ENCODE measurements at regions not wholly inside any gene's neighbourhood (a gene's known extent, or its start where the extent isn't known, plus 50 kb on each side); places are given as distances from the start of the nearest gene placed in this dataset.

GRCh38 chr2:117745537-117745936 is 69.0 kb upstream of the DDX18 start:
- no peak for TF ChIP-seq FOXP2 (optimal IDR thresholded peaks at IDR 0.05; ENCODE audit: borderline replicate concordance, extremely low read depth, extremely low read length, insufficient read depth)

- no peak for TF ChIP-seq SIN3A (IDR thresholded peaks at IDR 0.05; ENCODE audit: borderline replicate concordance, insufficient read depth, low read length)
- no peak for TF ChIP-seq FOXP2 (optimal IDR thresholded peaks at IDR 0.05; ENCODE audit: borderline replicate concordance, extremely low read depth, extremely low read length, insufficient read depth)
- TF ChIP-seq POLR2AphosphoS5 (IDR thresholded peaks at IDR 0.05; ENCODE audit: low read depth, low read length), result no peak
- TF ChIP-seq REST (IDR thresholded peaks at IDR 0.05; ENCODE audit: insufficient read depth in 1 of 2, low read depth in 2 of 2, low read length in 2 of 2), result no peak
- TF ChIP-seq TAF1 (IDR thresholded peaks at IDR 0.05; ENCODE audit: borderline replicate concordance, insufficient read depth, low read length), result no peak
These were observed 58.7 kb upstream of the DDX18 start for GRCh38 chr2:117755768-117756167.

- TF ChIP-seq SIN3A (IDR thresholded peaks at IDR 0.05; ENCODE audit: borderline replicate concordance, insufficient read depth, low read length) (no peak), TAF1 (IDR thresholded peaks at IDR 0.05; ENCODE audit: borderline replicate concordance, insufficient read depth, low read length) (no peak), POLR2AphosphoS5 (IDR thresholded peaks at IDR 0.05; ENCODE audit: low read depth, low read length) (no peak), REST (IDR thresholded peaks at IDR 0.05; ENCODE audit: insufficient read depth in 1 of 2, low read depth in 2 of 2, low read length in 2 of 2) (no peak), FOXP2 (optimal IDR thresholded peaks at IDR 0.05; ENCODE audit: borderline replicate concordance, extremely low read depth, extremely low read length, insufficient read depth) (no peak)
These were observed 53.6 kb upstream of the DDX18 start for GRCh38 chr2:117760916-117761315.

GRCh38 chr2:117762454-117762853 is 52.0 kb upstream of the DDX18 start:
- TF ChIP-seq TAF1 (IDR thresholded peaks at IDR 0.05; ENCODE audit: borderline replicate concordance, insufficient read depth, low read length) (no peak), SIN3A (IDR thresholded peaks at IDR 0.05; ENCODE audit: borderline replicate concordance, insufficient read depth, low read length) (no peak), FOXP2 (optimal IDR thresholded peaks at IDR 0.05; ENCODE audit: borderline replicate concordance, extremely low read depth, extremely low read length, insufficient read depth) (no peak), REST (IDR thresholded peaks at IDR 0.05; ENCODE audit: insufficient read depth in 1 of 2, low read depth in 2 of 2, low read length in 2 of 2) (no peak), POLR2AphosphoS5 (IDR thresholded peaks at IDR 0.05; ENCODE audit: low read depth, low read length) (no peak)

GRCh38 chr2:117763804-117764203 is 50.7 kb upstream of the DDX18 start:
- TF ChIP-seq FOXP2 (optimal IDR thresholded peaks at IDR 0.05; ENCODE audit: borderline replicate concordance, extremely low read depth, extremely low read length, insufficient read depth), result no peak
- TF ChIP-seq POLR2AphosphoS5 (IDR thresholded peaks at IDR 0.05; ENCODE audit: low read depth, low read length), result no peak
- no peak for TF ChIP-seq REST (IDR thresholded peaks at IDR 0.05; ENCODE audit: insufficient read depth in 1 of 2, low read depth in 2 of 2, low read length in 2 of 2)
- TF ChIP-seq TAF1 (IDR thresholded peaks at IDR 0.05; ENCODE audit: borderline replicate concordance, insufficient read depth, low read length), result no peak
- no peak for TF ChIP-seq SIN3A (IDR thresholded peaks at IDR 0.05; ENCODE audit: borderline replicate concordance, insufficient read depth, low read length)

All from PFSK-1 (cell line).